Mammary epithelial cell (primary cell): ENCODE measurements at regions not wholly inside any gene's neighbourhood (a gene's known extent, or its start where the extent isn't known, plus 50 kb on each side); places are given as distances from the start of the nearest gene placed in this dataset.

Experiments used
- EZH2 ChIP-seq: IDR thresholded peaks from 2 replicates; pipeline ENCODE4 v1.6.1; 2012; ENCODE audit warnings: low read length, inconsistent platforms, borderline replicate concordance
- TF ChIP-seq, protein P1 (sequence below), 2 donors: IDR thresholded peaks in 1 of 2; conservative IDR thresholded peaks in 1 of 2; 2 replicates each; pipeline ENCODE4 v1.5.1; 2011 to 2012; ENCODE audit warnings: inconsistent platforms in 2 of 2, low read length in 2 of 2, mild to moderate bottlenecking in 2 of 2, control low read depth in 1 of 2, low read depth in 1 of 2; ENCODE audit not compliant: insufficient read depth in 1 of 2; ENCODE audit errors: extremely low read depth in 1 of 2

GRCh38 chr3:68504201-68504600 is 428.1 kb downstream of the TAFA4 start:
- TF ChIP-seq, protein P1, sequence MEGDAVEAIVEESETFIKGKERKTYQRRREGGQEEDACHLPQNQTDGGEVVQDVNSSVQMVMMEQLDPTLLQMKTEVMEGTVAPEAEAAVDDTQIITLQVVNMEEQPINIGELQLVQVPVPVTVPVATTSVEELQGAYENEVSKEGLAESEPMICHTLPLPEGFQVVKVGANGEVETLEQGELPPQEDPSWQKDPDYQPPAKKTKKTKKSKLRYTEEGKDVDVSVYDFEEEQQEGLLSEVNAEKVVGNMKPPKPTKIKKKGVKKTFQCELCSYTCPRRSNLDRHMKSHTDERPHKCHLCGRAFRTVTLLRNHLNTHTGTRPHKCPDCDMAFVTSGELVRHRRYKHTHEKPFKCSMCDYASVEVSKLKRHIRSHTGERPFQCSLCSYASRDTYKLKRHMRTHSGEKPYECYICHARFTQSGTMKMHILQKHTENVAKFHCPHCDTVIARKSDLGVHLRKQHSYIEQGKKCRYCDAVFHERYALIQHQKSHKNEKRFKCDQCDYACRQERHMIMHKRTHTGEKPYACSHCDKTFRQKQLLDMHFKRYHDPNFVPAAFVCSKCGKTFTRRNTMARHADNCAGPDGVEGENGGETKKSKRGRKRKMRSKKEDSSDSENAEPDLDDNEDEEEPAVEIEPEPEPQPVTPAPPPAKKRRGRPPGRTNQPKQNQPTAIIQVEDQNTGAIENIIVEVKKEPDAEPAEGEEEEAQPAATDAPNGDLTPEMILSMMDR (conservative IDR thresholded peaks at IDR 0.05 in 1 of 2, IDR thresholded peaks at IDR 0.05 in 1 of 2; ENCODE audit: extremely low read depth in 1 of 2, insufficient read depth in 1 of 2, low read depth in 1 of 2, low read length in 2 of 2): no peak
- no peak for TF ChIP-seq EZH2
